Esophagus squamous epithelium (tissue), 4 donors: ENCODE measurements at regions not wholly inside any gene's neighbourhood (a gene's known extent, or its start where the extent isn't known, plus 50 kb on each side); places are given as distances from the start of the nearest gene placed in this dataset.

Source experiments
- CTCF ChIP-seq, 6 experiments: fragments of 450-650 bp in 4 of 6; fragments of 200-600 bp in 2 of 6; sonication (generic) in 2 of 6; IDR thresholded peaks; one replicate each; pipeline ENCODE4 v1.5.1; 2016 to 2019; ENCODE audit warnings: antibody characterized with exemption in 6 of 6, mild to moderate bottlenecking in 4 of 6, moderate library complexity in 4 of 6
- POLR2A ChIP-seq, 4 donors: fragments of 450-650 bp; IDR thresholded peaks; one replicate each; pipeline ENCODE4 v1.6.1; 2017; ENCODE audit warnings: antibody characterized with exemption in 4 of 4, mild to moderate bottlenecking in 4 of 4, moderate library complexity in 3 of 4

GRCh38 chr5:98206566-98206965 lies 566.9 kb upstream of the RGMB start:
- no peak for TF ChIP-seq POLR2A (IDR thresholded peaks at IDR 0.05)
- TF ChIP-seq CTCF (IDR thresholded peaks at IDR 0.05), result no peak
